ENCODE measurements at regions not wholly inside any gene's neighbourhood (a gene's known extent, or its start where the extent isn't known, plus 50 kb on each side); places are given as distances from the start of the nearest gene placed in this dataset.
"Not testable (repeated sequence)": the region's sequence is repeated elsewhere in the genome, so short reads cannot be mapped to it uniquely, and the experiment has no call there.

- H3K4me3 ChIP-seq (ENCODE audit: low read depth, low read length) = no peak overlapping the region
- CTCF ChIA-PET = no interaction called here
- no peak for DNase-seq (ENCODE audit: low read depth, low spot score)
- POLR2A ChIA-PET = no interaction called here
- TF ChIP-seq, protein P1, sequence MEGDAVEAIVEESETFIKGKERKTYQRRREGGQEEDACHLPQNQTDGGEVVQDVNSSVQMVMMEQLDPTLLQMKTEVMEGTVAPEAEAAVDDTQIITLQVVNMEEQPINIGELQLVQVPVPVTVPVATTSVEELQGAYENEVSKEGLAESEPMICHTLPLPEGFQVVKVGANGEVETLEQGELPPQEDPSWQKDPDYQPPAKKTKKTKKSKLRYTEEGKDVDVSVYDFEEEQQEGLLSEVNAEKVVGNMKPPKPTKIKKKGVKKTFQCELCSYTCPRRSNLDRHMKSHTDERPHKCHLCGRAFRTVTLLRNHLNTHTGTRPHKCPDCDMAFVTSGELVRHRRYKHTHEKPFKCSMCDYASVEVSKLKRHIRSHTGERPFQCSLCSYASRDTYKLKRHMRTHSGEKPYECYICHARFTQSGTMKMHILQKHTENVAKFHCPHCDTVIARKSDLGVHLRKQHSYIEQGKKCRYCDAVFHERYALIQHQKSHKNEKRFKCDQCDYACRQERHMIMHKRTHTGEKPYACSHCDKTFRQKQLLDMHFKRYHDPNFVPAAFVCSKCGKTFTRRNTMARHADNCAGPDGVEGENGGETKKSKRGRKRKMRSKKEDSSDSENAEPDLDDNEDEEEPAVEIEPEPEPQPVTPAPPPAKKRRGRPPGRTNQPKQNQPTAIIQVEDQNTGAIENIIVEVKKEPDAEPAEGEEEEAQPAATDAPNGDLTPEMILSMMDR (IDR thresholded peaks at IDR 0.05; ENCODE audit: insufficient read depth, low read length, missing control alignments) = no peak
Observed at GRCh38 chr2:126952216-126952615, 53.5 kb downstream of the TEX51 start.

- DNase-seq (ENCODE audit: low read depth, low spot score) = no peak
- H3K4me3 ChIP-seq (ENCODE audit: low read depth, low read length) = no peak overlapping the region
- ChIA-PET POLR2A (no interaction called here), CTCF (no interaction called here)
- TF ChIP-seq, protein P1 (IDR thresholded peaks at IDR 0.05; ENCODE audit: insufficient read depth, low read length, missing control alignments) = no peak
Observed at GRCh38 chr2:126953483-126953882, 54.8 kb downstream of the TEX51 start.

DNA sequence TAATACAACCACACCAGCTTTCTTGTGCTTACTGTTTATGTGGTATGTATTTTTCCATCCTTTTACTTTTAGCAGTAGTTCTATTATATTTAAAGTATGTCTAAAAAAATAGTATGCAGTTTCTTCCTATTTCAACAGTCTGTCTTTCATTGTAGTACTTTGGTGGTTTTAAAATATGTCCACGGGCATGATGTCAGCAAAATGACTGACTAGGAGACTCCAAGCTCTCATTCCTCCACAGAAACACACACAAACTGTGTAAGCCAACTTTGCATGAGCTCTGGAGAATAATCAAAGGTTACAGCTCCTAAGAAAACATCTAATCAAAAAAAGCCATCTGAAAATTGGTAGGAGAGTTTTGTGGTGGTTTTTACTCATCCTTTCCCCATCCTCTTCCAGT is 56.1 kb downstream of the TEX51 start:
- DNase-seq (ENCODE audit: low read depth, low spot score) = no peak
- TF ChIP-seq, protein P1 (IDR thresholded peaks at IDR 0.05; ENCODE audit: insufficient read depth, low read length, missing control alignments) = no peak
- ChIA-PET CTCF (interaction anchor here (0.7 kb wide), 1 partner anchor 17 kb away, joined by 3 read pairs; no protein-coding TSS in a partner anchor), POLR2A (no interaction called here)
- no peak overlapping the region for H3K4me3 ChIP-seq (ENCODE audit: low read depth, low read length)

DNA sequence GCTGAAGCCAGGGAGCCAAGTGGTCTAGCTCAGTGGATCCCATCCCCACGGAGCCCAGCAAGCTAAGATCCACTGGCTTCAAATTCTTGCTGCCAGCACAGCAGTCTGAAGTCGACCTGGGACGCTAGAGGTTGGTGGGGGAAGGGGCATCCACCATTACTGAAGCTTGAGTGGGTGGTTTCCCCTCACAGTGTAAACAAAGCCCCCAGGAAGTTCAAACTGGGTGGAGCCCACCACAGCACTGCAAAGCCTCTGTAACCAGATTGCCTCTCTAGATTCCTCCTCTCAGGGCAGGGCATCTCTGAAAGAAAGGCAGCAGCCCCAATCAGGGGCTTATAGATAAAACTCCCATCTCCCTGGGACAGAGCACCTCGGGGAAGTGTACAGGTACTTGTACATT is 58.1 kb downstream of the TEX51 start:
- CTCF ChIA-PET = not testable (repeated sequence)

DNA sequence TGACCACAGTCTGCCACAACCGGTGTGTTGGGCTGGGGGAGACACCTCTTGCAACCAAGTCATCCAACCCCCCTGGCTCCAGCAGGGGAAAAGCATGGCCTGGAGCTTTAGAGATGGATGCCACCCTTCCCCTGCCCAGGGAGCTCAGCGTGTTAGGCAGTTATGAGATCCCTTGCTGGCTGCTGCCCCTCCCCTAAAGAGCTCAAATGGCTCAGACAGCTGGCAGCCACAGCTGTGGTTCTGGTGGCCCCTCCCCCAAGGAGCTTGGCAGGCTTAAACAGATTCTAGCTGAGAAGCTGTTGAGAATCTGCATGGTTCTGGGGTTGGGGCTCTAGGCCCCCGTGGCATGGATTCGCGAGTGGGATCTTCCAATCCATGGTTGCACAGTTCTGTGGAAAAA is 64.7 kb downstream of the TEX51 start:
- H3K4me3 ChIP-seq (ENCODE audit: low read depth, low read length) = no peak overlapping the region
- DNase-seq (ENCODE audit: low read depth, low spot score) = no peak
- TF ChIP-seq, protein P1 (IDR thresholded peaks at IDR 0.05; ENCODE audit: insufficient read depth, low read length, missing control alignments) = no peak
- ChIA-PET CTCF (interaction anchor here (1.0 kb wide), 1 partner anchor 9 kb away, joined by 5 read pairs; no protein-coding TSS in a partner anchor), POLR2A (no interaction called here)

More for the DNA sequence above, 58.1 kb downstream of the TEX51 start:
- POLR2A ChIA-PET; H3K4me3 ChIP-seq (ENCODE audit: low read depth, low read length); DNase-seq (ENCODE audit: low read depth, low spot score): not testable (repeated sequence)

DNA sequence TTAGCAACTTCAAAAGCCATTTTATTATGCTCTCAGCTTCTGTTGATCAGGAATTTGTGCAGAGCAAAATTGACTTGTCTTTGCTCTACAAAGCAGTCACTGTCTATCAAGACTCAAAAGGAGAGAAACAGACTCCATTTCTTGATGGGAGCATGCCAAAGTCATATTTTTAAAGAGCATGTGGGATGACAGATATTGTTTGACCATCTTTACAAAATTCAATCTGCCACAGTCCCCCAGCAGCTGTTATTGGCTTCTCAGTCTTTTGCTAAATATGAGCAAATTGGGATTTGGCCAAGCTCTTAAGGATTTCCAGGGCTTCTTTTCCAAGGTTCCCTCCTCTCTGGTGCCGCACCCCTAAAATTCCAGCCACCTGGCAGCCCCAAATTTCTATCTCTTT is 67.9 kb downstream of the TEX51 start:
- no peak for DNase-seq (ENCODE audit: low read depth, low spot score)
- ChIA-PET CTCF (no interaction called here), POLR2A (no interaction called here)
- TF ChIP-seq, protein P1 (IDR thresholded peaks at IDR 0.05; ENCODE audit: insufficient read depth, low read length, missing control alignments) = no peak
- no peak overlapping the region for H3K4me3 ChIP-seq (ENCODE audit: low read depth, low read length)

DNA sequence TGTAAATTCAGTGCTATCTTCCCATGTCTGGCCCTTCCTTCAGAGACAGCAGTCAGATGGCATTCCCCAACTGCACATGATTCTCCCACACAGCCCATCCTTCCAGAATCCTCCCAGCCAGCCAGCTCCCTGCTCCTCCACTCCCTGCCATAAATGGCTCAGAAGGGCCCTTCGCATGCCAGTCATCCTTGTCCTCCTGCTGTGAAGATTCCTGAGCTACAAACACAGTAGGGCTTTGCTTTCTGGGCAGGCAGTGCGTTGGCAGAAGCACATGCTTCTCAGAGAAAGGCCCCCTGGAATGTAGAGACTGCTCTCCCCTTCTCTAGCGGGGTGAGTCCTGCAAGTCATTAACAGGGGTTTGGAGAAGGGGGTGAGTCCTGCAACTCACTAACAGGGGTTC is 71.9 kb downstream of the TEX51 start:
- no peak for DNase-seq (ENCODE audit: low read depth, low spot score)
- CTCF ChIA-PET = interaction anchor here (0.8 to 2.8 kb wide), 4 partner anchors 12 to 29 kb away, joined by 3 to 19 read pairs (median 12); no protein-coding TSS in a partner anchor
- POLR2A ChIA-PET = no interaction called here
- H3K4me3 ChIP-seq (ENCODE audit: low read depth, low read length) = no peak overlapping the region
- TF ChIP-seq, protein P1 (IDR thresholded peaks at IDR 0.05; ENCODE audit: insufficient read depth, low read length, missing control alignments) = no peak
